ENCODE measurements at regions not wholly inside any gene's neighbourhood (a gene's known extent, or its start where the extent isn't known, plus 50 kb on each side); places are given as distances from the start of the nearest gene placed in this dataset.

GRCh38 chr14:82492157-82492556 lies 958.5 kb upstream of the SEL1L start:
- no peak for FAIRE-seq

- no peak for FAIRE-seq
Observed at GRCh38 chr14:82500222-82500621, 966.6 kb upstream of the SEL1L start.

DNA sequence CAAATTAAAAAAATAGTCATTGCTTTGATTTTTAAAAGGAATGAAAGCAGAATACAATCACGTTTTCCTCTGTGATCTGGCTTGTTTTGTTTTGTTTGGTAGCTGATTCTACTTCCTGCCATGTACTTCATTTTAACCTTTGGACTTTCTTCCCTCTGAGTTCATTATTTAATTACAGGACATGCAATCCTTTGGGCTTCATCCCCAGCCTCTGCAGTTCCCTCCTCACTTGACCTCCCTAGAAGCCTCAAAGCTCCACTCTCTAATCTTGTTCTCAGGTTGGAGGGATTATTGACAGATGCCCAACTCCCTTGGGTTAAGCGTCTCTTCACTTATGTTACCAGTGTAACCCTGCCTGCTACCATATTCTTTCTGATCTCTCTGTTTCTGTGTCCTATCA lies 967.9 kb upstream of the SEL1L start:
- FAIRE-seq, result no peak

- FAIRE-seq, result no peak
Observed at GRCh38 chr14:82502043-82502442, 968.4 kb upstream of the SEL1L start.

GRCh38 chr14:82504894-82505293 lies 971.2 kb upstream of the SEL1L start:
- no peak for FAIRE-seq

DNA sequence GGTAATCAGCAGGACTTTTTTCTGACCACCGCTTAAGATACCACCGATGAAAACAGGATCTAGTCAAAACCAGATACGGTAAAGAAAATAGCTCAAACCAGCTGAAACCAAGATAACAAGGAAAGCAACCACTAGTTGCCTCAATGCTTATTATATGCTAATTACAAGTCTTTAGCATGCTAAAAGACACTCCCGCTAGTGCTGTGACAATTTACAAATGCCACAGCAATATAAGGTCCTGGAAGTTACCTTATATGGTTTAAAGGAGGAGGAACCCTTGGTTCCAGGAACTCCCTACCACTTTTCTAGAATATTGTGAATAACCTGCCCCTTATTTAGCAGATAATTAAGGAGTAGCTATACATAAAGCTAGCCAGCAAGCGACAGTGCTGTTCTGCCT lies 976.4 kb upstream of the SEL1L start:
- no peak for FAIRE-seq

- FAIRE-seq, result no peak
Observed at GRCh38 chr14:82511399-82511798, 977.7 kb upstream of the SEL1L start.

GRCh38 chr14:82520765-82521164 lies 987.1 kb upstream of the SEL1L start:
- no peak for FAIRE-seq

DNA sequence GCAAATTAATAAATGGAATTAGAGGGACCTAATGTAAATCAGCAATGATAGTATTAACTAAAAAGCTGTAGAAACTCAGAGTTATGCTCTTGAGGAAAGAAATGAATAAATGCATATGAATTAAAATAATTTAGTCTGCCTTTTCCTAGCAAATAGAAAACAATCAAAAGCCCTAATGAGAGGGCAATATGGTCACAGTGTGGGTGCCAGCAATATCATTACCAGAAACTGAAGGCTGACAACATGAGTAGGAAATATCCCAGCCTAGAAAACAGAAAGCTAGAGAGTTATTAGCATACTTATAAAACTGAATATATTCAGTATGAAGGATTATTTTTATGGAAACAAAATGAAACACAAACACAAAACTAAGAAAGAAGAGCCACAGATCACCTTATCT lies 987.5 kb upstream of the SEL1L start:
- no peak for FAIRE-seq

- FAIRE-seq, result no peak
Observed at GRCh38 chr14:82528016-82528415, 994.4 kb upstream of the SEL1L start.

DNA sequence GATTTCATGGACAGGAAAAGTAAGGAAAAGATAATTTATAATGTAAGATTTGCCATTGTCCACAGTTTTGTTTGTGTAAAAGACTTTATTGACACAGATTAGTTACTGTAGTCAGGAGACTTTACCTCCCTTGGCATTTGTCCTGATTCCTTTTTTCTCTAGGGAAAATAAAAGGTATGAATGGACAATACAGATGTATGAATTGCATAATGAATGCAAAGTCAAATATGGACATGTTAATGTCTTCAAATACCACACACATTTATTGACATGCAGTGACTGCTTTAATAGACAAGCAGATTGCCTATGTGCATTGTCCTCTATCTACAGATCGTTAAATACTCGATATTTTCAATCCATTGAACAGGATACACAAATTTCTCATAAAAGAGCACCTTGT lies 999.7 kb upstream of the SEL1L start:
- FAIRE-seq, result no peak

GRCh38 chr14:82536566-82536965 lies 1002.9 kb upstream of the SEL1L start:
- FAIRE-seq, result no peak

GRCh38 chr14:82537831-82538230 lies 1004.2 kb upstream of the SEL1L start:
- FAIRE-seq, result no peak

- no peak for FAIRE-seq
Observed at GRCh38 chr14:82546401-82546800, 1012.7 kb upstream of the SEL1L start.

- FAIRE-seq, result no peak
Observed at GRCh38 chr14:82549306-82549990, 1015.8 kb upstream of the SEL1L start.

- no peak for FAIRE-seq
Observed at GRCh38 chr14:82562881-82563280, 1029.2 kb upstream of the SEL1L start.

DNA sequence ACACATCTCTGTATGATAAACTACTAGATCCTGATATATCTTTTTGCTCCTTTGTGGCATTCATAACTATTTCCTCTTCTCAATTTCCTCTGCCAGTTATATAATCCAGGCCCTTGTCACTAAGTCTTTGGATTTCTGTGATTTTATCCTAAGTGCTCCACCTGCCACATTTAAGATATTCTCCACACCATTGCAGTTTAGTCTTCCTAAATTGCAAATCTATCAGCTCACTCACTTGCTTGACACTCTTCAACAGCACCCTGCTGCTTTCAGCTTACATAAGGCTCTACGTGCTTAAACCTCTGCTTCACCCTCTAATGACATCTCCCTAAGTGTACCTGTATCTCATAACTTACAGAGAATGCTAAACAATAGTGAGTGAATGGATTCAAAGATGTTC lies 1032.2 kb upstream of the SEL1L start:
- FAIRE-seq, result no peak

- FAIRE-seq, result no peak
Observed at GRCh38 chr14:82587226-82587625, 1053.6 kb upstream of the SEL1L start.

GRCh38 chr14:82595466-82595865 lies 1061.8 kb upstream of the SEL1L start:
- FAIRE-seq, result no peak

DNA sequence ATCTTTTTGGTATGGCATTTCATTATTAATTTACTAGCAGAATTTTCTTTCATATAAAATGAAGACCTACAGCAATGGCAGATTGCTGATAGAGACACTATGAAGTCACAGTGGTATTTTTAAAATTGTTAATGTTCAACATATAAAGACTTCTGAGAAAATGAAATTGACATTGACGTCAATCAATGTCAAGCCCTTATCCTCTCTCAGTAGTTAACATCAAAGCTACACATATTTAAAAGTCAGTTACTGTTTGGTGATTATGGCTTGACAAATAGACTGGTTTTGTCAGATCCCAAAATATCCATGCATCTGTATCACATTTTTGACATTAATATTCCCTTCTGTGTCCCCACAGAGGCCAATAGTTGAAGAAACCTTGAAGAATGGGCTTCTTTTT lies 1069.1 kb upstream of the SEL1L start:
- FAIRE-seq, result no peak

DNA sequence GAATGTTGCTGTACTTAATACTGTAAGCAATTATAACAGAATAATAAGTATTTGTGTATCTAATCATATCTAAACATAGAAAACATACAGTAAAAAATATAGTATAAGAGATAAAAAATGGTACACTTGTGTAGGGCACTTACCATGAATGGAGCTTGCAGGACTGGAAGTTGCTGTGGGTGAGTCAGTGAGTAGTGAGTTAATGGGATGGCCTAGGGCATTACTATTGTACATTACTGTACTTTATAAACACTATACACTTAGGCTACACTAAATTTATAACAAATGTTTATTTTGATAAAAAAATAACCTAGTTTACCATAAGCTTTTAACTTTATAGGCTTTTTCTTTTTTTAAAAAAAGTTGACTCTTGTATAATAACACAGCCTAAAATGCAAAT lies 1071.2 kb upstream of the SEL1L start:
- no peak for FAIRE-seq

GRCh38 chr14:82621881-82622450 lies 1088.3 kb upstream of the SEL1L start:
- no peak for FAIRE-seq

DNA sequence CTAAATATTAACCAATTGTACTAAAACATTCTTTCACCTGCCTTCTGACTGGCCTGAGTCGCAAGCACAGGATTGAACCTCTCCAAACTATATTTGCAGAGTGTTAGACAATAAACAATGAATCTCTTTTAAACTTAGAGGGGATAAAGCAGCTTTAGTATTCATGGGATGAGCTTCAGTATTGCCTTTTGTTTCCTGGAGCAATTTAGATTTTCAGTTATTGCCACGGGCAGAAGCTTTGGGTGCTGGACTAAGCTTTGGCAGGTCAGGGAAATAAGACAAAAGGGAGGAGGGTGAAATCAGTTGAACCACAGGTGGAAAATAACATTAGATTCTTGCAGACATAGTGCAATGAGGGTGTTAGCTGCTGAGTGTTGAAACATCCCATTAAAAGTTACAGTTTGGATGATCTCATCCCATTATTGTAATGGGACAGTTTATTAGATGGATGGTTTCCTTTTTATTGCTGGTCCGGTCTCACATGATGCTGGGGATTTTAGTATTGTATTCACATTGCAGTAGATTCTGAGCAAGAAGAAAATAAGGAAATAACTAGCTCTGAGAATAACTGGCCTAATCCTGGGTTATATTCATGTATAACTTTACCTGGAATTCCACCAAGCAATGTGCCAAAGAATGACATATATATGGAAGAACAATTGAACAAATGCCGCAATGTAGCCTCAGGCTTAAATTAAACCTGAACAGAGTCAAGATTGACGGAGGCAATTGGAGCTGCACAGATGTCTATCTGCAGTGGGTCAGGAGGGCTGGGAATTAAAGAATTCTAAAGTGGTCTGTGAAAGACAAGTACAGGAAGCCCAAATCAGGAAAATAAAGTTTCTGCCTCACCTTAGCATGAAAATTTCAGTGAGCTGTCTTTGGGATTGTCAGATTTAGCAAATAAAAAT lies 1092.8 kb upstream of the SEL1L start:
- FAIRE-seq, result no peak

DNA sequence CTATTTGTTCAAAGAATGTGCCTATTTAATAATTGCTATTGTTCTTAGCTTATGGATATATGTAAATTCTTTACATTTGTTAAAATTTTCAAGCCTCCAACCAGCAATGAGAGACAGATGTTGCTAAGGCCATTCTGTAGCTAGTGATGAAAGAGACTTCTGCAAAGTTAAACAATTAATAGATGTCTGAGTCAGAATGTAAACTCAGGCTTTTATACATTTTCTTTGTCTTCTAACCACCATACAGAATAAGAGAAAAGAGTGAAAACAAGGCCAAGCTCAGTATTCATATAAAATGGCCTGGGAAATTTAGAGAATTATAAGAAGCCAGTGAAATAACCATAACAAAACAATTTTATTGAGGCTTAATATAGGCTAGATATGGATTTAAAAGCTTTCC lies 1102.3 kb upstream of the SEL1L start:
- no peak for FAIRE-seq
